ENCODE measurements at regions not wholly inside any gene's neighbourhood (a gene's known extent, or its start where the extent isn't known, plus 50 kb on each side); places are given as distances from the start of the nearest gene placed in this dataset.

GRCh38 chr3:56887402-56888025 lies 85.8 kb upstream of the ARHGEF3 start:
- Histone ChIP-seq H3K4me2 (peak overlapping the region; percentile 40; the same call in 1 of the 2 replicates), H3K9ac (no peak overlapping the region), H3K27me3 (no peaks in the 10 kb centered on the region), H3K27ac (no peak overlapping the region), H3K4me3 (no peak overlapping the region), H4K20me1 (no peaks in the 10 kb centered on the region), H3K4me1 (peaks cover 9% of the 10 kb centered on the region), H3K9me3 (no peaks in the 10 kb centered on the region), H3K36me3 (no peaks in the 10 kb centered on the region)
- no peak for TF ChIP-seq Cebpa-rat (IDR thresholded peaks at IDR 0.05)

GRCh38 chr3:56886314-56886713 lies 84.6 kb upstream of the ARHGEF3 start:
- no peak for TF ChIP-seq Cebpa-rat (IDR thresholded peaks at IDR 0.05)
- H3K4me3 ChIP-seq, result no peak overlapping the region

GRCh38 chr3:56885879-56886278 lies 84.1 kb upstream of the ARHGEF3 start:
- no peak overlapping the region for H3K4me3 ChIP-seq
- H3K4me1 ChIP-seq, result peaks cover 9% of the 10 kb centered on the region
- H3K9me3 ChIP-seq, result no peaks in the 10 kb centered on the region
- TF ChIP-seq Cebpa-rat (IDR thresholded peaks at IDR 0.05), result no peak
- no peaks in the 10 kb centered on the region for H3K27me3 ChIP-seq
- H3K4me2 ChIP-seq, result no peak overlapping the region
- no peak overlapping the region for H3K27ac ChIP-seq
- no peak overlapping the region for H3K9ac ChIP-seq
- H3K36me3 ChIP-seq, result no peaks in the 10 kb centered on the region
- H4K20me1 ChIP-seq, result no peaks in the 10 kb centered on the region

More at GRCh38 chr3:56886314-56886713, 84.6 kb upstream of the ARHGEF3 start:
- Histone ChIP-seq H4K20me1 (no peaks in the 10 kb centered on the region), H3K27me3 (no peaks in the 10 kb centered on the region), H3K27ac (no peak overlapping the region), H3K4me1 (peaks cover 9% of the 10 kb centered on the region), H3K9ac (no peak overlapping the region), H3K9me3 (no peaks in the 10 kb centered on the region), H3K4me2 (no peak overlapping the region), H3K36me3 (no peaks in the 10 kb centered on the region)

- H3K4me3 ChIP-seq, result no peak overlapping the region
Observed at GRCh38 chr3:56885453-56885852, 83.7 kb upstream of the ARHGEF3 start.

GRCh38 chr3:56884387-56884786 lies 82.6 kb upstream of the ARHGEF3 start:
- H3K4me1 ChIP-seq, result peaks cover 9% of the 10 kb centered on the region
- H4K20me1 ChIP-seq, result no peaks in the 10 kb centered on the region
- no peaks in the 10 kb centered on the region for H3K9me3 ChIP-seq
- no peak overlapping the region for H3K27ac ChIP-seq
- H3K9ac ChIP-seq, result no peak overlapping the region
- no peak overlapping the region for H3K4me2 ChIP-seq
- TF ChIP-seq Cebpa-rat (IDR thresholded peaks at IDR 0.05), result no peak
- no peaks in the 10 kb centered on the region for H3K36me3 ChIP-seq
- no peaks in the 10 kb centered on the region for H3K27me3 ChIP-seq
- no peak overlapping the region for H3K4me3 ChIP-seq

More at GRCh38 chr3:56885453-56885852, 83.7 kb upstream of the ARHGEF3 start:
- H3K36me3 ChIP-seq, result no peaks in the 10 kb centered on the region
- H3K27ac ChIP-seq, result no peak overlapping the region
- no peak for TF ChIP-seq Cebpa-rat (IDR thresholded peaks at IDR 0.05)
- no peak overlapping the region for H3K4me2 ChIP-seq
- no peaks in the 10 kb centered on the region for H3K27me3 ChIP-seq
- H3K9ac ChIP-seq, result no peak overlapping the region
- H3K4me1 ChIP-seq, result peaks cover 9% of the 10 kb centered on the region
- H4K20me1 ChIP-seq, result no peaks in the 10 kb centered on the region
- H3K9me3 ChIP-seq, result no peaks in the 10 kb centered on the region

- Histone ChIP-seq H3K4me2 (no peak overlapping the region), H3K4me1 (peaks cover 9% of the 10 kb centered on the region), H3K27ac (no peak overlapping the region), H3K27me3 (no peaks in the 10 kb centered on the region), H3K9me3 (no peaks in the 10 kb centered on the region), H4K20me1 (no peaks in the 10 kb centered on the region), H3K36me3 (no peaks in the 10 kb centered on the region), H3K4me3 (no peak overlapping the region), H3K9ac (no peak overlapping the region)
- TF ChIP-seq Cebpa-rat (IDR thresholded peaks at IDR 0.05), result no peak
Observed at GRCh38 chr3:56883828-56884227, 82.1 kb upstream of the ARHGEF3 start.

- no peak overlapping the region for H3K27ac ChIP-seq
- H3K4me1 ChIP-seq, result peaks cover 16% of the 10 kb centered on the region
- H3K9me3 ChIP-seq, result no peaks in the 10 kb centered on the region
- no peaks in the 10 kb centered on the region for H4K20me1 ChIP-seq
- no peak for TF ChIP-seq Cebpa-rat (IDR thresholded peaks at IDR 0.05)
- H3K36me3 ChIP-seq, result no peaks in the 10 kb centered on the region
- H3K9ac ChIP-seq, result no peak overlapping the region
- H3K4me2 ChIP-seq, result no peak overlapping the region
- no peak overlapping the region for H3K4me3 ChIP-seq
- H3K27me3 ChIP-seq, result no peaks in the 10 kb centered on the region
Observed at GRCh38 chr3:56882896-56883295, 81.1 kb upstream of the ARHGEF3 start.

- H3K36me3 ChIP-seq, result no peaks in the 10 kb centered on the region
- no peaks in the 10 kb centered on the region for H3K9me3 ChIP-seq
- H3K4me1 ChIP-seq, result peaks cover 8% of the 10 kb centered on the region
- H4K20me1 ChIP-seq, result no peaks in the 10 kb centered on the region
- no peak overlapping the region for H3K4me2 ChIP-seq
- H3K27me3 ChIP-seq, result no peaks in the 10 kb centered on the region
- no peak overlapping the region for H3K4me3 ChIP-seq
- H3K27ac ChIP-seq, result no peak overlapping the region
- H3K9ac ChIP-seq, result no peak overlapping the region
- TF ChIP-seq Cebpa-rat (IDR thresholded peaks at IDR 0.05), result no peak
Observed at GRCh38 chr3:56881841-56882240, 80.1 kb upstream of the ARHGEF3 start.

- peaks cover 8% of the 10 kb centered on the region for H3K4me1 ChIP-seq
- no peaks in the 10 kb centered on the region for H3K27me3 ChIP-seq
- H3K9ac ChIP-seq, result no peak overlapping the region
- no peaks in the 10 kb centered on the region for H3K36me3 ChIP-seq
- no peak for TF ChIP-seq Cebpa-rat (IDR thresholded peaks at IDR 0.05)
- no peaks in the 10 kb centered on the region for H3K9me3 ChIP-seq
- H4K20me1 ChIP-seq, result no peaks in the 10 kb centered on the region
- no peak overlapping the region for H3K4me2 ChIP-seq
- H3K27ac ChIP-seq, result no peak overlapping the region
- no peak overlapping the region for H3K4me3 ChIP-seq
Observed at GRCh38 chr3:56880720-56881575, 79.2 kb upstream of the ARHGEF3 start.
